ENCODE measurements at regions not wholly inside any gene's neighbourhood (a gene's known extent, or its start where the extent isn't known, plus 50 kb on each side); places are given as distances from the start of the nearest gene placed in this dataset.

DNA sequence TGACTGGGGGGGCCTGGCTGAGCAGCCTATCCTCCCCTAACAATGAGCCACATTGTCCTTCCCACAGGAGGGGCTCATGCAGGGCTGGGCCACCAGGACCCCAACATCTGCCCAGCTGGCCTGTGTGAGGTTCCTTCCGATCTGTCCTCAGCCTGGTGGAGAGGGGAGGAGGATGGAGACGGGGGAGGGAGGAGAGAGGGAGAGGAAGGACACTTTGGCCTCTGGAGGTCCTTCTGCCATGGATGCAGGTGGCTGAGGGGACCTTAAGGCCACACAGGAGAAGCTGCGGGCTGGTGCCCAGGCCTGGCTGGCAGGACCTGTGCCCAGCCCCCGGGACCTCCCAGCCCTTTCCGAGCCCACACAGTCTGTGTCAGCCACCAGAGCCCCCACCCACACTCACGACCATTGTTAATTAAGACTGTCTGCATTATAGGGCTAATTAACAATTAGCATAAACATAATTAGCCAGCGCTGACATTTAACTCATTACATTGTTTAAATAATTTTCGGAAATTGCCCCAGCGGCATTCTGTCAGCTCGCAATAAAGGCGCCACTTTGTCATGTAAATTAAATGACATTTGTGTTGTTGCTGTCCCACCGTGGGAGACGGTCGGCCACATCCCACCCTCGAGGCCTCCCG lies 53.0 kb upstream of the NKX1-1 start:
- Histone ChIP-seq H3K36me3 (no peaks in the 10 kb centered on the region), H3K27me3 (replicated peaks in 1 of 7) (peaks cover 0 to 59% (median 43%) of the 10 kb centered on the region in 7 donors), H3K9me3 (peaks cover 0 to 23% (median 14%) of the 10 kb centered on the region in 8 donors), H3K27ac (no peak overlapping the region), H3K4me3 (no peak overlapping the region), H3K4me1 (no peaks in the 10 kb centered on the region)
- intact Hi-C loops (cut with DNase I; ENCODE audit: low total_unique reads) = no loop called here
- 32 to 44% (median 38%) methylated on average over 15 to 16 of the region's 16 CpGs for WGBS, 5 donors
- no peak for DNase-seq
- no peak for TF ChIP-seq POLR2AphosphoS5 (IDR thresholded peaks at IDR 0.05)
- no peak for TF ChIP-seq POLR2A (IDR thresholded peaks at IDR 0.05)
- no peak for TF ChIP-seq CTCF (IDR thresholded peaks at IDR 0.05 in 8 of 11, conservative IDR thresholded peaks at IDR 0.05 in 3 of 11)

DNA sequence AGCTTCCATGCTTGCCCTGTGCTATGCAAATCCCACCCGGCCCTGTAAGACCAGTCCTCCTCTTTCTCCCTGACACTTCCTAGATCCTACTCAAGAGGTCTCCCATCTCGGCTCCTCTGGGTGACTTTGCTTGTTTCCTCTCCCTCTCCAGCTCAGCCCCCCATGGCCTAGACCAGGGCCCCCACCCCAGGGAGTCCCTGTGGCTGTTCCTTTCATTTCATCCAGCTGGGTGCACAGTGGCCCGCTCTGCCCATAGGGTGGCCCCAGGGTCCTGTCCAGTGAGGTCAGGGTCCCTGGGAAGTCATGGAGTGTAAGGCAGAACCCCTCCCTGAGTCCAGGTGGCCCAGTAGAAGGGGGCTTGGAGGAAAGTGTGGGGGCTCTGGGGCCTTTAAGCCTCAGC lies 52.3 kb upstream of the NKX1-1 start:
- peaks cover 0 to 53% (median 38%) of the 10 kb centered on the region in 7 donors for H3K27me3 ChIP-seq (replicated peaks in 1 of 7)
- TF ChIP-seq POLR2A (IDR thresholded peaks at IDR 0.05) (no peak), POLR2AphosphoS5 (IDR thresholded peaks at IDR 0.05) (no peak)

More for the DNA sequence above, 52.3 kb upstream of the NKX1-1 start:
- Histone ChIP-seq H3K4me3 (no peak overlapping the region), H3K4me1 (no peaks in the 10 kb centered on the region), H3K9me3 (peaks cover 0 to 29% (median 14%) of the 10 kb centered on the region in 8 donors), H3K27ac (no peak overlapping the region), H3K36me3 (no peaks in the 10 kb centered on the region)
- WGBS, 5 donors = 54 to 72% (median 67%) methylated on average over 3 of the region's 3 CpGs
- intact Hi-C loops (cut with DNase I; ENCODE audit: low total_unique reads) = no loop called here
- DNase-seq = no peak

Small RNAs in the stretch of these regions (small RNA-seq; reads per million reads assigned to genes)
- gene AC147067.2 = 0 reads per million in 4 donors
